T-helper 9 cell (primary cell): ENCODE measurements at regions not wholly inside any gene's neighbourhood (a gene's known extent, or its start where the extent isn't known, plus 50 kb on each side); places are given as distances from the start of the nearest gene placed in this dataset.
"Not testable (repeated sequence)": the region's sequence is repeated elsewhere in the genome, so short reads cannot be mapped to it uniquely, and the experiment has no call there.

ENCODE experiments used
- DNase-seq: peaks from one replicate; pipeline ENCODE4 v3.0.0-alpha.2; 2020

DNA sequence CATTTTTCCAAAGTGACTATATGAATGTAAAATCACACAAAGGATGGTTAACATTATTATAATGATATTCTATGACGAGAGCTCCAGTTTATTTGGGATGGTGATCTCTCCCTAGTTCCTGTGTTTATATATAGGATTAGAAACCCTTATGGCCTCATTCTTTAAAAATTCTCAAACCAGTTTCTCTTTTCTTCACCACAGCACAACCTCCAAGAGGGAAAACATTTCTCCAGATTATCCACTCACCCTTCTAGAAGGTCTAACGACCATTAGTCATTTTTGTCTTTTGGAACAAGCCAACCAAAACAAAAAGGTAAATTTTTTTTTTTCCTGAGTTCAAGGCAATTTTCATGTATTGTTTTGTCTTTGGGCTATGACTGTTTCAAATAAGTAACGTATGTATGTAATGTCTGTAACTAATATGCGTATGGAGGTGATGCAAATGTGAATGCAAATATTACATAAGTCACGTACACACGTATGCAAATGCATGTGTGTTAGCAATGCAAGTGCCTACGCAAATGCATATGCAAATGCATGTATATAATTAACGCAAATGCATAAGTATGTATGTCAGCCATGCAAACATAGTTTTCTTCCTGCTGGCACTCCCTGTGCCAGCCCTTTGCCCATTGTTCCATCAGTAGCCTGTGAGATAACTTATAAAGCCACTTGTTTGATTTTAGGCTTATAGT lies 72.5 kb upstream of the MORC3 start:
- no peak for DNase-seq

- DNase-seq: no peak
Observed at GRCh38 chr21:36249576-36250422, 70.2 kb upstream of the MORC3 start.

- no peak for DNase-seq
Observed at GRCh38 chr21:36250423-36251075, 69.4 kb upstream of the MORC3 start.

GRCh38 chr21:36254106-36254941 lies 65.7 kb upstream of the MORC3 start:
- DNase-seq: no peak

- no peak for DNase-seq
Observed at GRCh38 chr21:36255663-36256062, 64.3 kb upstream of the MORC3 start.

- DNase-seq: no peak
Observed at GRCh38 chr21:36257657-36258056, 62.3 kb upstream of the MORC3 start.

GRCh38 chr21:36260030-36260787 lies 59.8 kb upstream of the MORC3 start:
- DNase-seq: peak; percentile 22

DNA sequence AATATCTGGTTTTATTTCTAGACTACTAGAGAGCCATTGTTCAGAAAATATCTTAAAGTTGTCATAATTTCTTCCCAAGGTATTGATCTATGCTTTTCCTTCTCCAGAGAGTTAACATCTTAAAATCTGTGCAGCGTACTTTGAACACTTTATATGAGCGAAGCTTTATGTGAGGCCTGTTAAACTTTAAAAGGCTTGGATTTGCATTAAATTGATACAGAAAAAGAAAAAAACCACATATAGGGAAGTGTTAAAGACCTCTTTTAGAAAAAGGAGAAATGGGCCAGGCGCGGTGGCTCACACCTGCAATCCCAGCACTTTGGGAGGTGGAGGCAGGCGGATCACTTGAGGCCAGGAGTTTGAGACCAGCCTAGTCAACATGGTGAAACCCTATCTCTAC lies 59.2 kb upstream of the MORC3 start:
- no peak for DNase-seq

- DNase-seq: no peak
Observed at GRCh38 chr21:36261459-36261858, 58.5 kb upstream of the MORC3 start.

- DNase-seq: no peak
Observed at GRCh38 chr21:36263797-36264196, 56.2 kb upstream of the MORC3 start.

DNA sequence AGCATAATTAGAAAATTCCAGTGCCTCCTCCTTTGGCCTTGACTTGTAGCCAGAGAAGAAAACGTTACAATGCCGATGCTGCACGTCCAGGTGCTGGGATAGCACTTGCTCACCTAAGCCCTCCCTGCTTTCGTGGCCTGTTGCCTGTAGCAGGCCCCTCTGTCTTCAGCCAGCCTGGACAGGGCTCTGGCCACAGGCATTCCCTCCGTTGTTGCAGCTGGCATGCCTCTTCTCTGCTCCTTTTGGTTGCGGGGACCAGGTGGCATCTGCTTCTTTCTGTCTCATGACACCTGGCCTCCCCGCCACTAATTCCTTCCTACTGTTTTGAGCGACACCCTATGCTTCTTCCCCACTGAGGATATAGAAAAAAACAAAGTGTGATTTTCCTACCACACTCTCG lies 54.6 kb upstream of the MORC3 start:
- no peak for DNase-seq

- not testable (repeated sequence) for DNase-seq
Observed at GRCh38 chr21:36267828-36268227, 52.2 kb upstream of the MORC3 start.

DNA sequence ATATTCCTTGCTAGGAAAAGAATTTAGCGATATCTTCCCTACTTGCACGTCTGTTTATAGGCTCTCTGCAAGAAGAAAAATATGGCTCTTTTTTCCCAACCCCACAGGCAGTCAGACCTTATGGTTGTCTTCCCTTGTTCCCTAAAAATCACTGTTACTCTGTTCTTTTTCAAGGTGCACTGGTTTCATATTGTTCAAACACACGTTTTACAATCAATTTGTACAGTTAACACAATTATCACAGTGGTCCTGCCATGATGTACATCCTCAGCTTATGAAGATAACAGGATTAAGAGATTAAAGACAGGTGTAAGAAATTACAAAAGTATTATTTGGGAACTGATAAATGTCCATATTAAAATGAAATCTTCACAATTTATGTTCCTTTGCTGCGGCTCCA lies 51.7 kb upstream of the MORC3 start:
- DNase-seq: not testable (repeated sequence)
